Stimulated activated CD4-positive, alpha-beta T cell treated with anti-CD3 and anti-CD28 coated beads, TNF-alpha, amount 100 ng/mL, for 24 hours (primary cell): ENCODE measurements at regions not wholly inside any gene's neighbourhood (a gene's known extent, or its start where the extent isn't known, plus 50 kb on each side); places are given as distances from the start of the nearest gene placed in this dataset.
"Not testable (repeated sequence)": the region's sequence is repeated elsewhere in the genome, so short reads cannot be mapped to it uniquely, and the experiment has no call there.

Experiments used
- DNase-seq, 3 experiments: peaks; one replicate each; pipeline ENCODE4 v3.0.0-alpha.2; 2020; ENCODE audit warnings: low read depth in 3 of 3

- DNase-seq: no peak
Measured at GRCh38 chr4:127261476-127261875, 371.3 kb upstream of the INTU start.

GRCh38 chr4:127268367-127268766, 364.4 kb upstream of the INTU start:
- no peak for DNase-seq

GRCh38 chr4:127277023-127277422, 355.7 kb upstream of the INTU start:
- not testable (repeated sequence) for DNase-seq

- no peak for DNase-seq
Measured at GRCh38 chr4:127284236-127284635, 348.5 kb upstream of the INTU start.

- DNase-seq: no peak
Measured at GRCh38 chr4:127291316-127291715, 341.4 kb upstream of the INTU start.

- no peak for DNase-seq
Measured at GRCh38 chr4:127293496-127293895, 339.3 kb upstream of the INTU start.

GRCh38 chr4:127304356-127304755, 328.4 kb upstream of the INTU start:
- no peak for DNase-seq

GRCh38 chr4:127307996-127308395, 324.8 kb upstream of the INTU start:
- DNase-seq: no peak

GRCh38 chr4:127309369-127310102, 323.2 kb upstream of the INTU start:
- DNase-seq: no peak

- no peak for DNase-seq
Measured at GRCh38 chr4:127311371-127311770, 321.4 kb upstream of the INTU start.

- DNase-seq: no peak
Measured at GRCh38 chr4:127311924-127312323, 320.8 kb upstream of the INTU start.

GRCh38 chr4:127313767-127314166, 319.0 kb upstream of the INTU start:
- DNase-seq: no peak

- no peak for DNase-seq
Measured at GRCh38 chr4:127327491-127327890, 305.3 kb upstream of the INTU start.

- DNase-seq: no peak
Measured at GRCh38 chr4:127335073-127335620, 297.6 kb upstream of the INTU start.

GRCh38 chr4:127335732-127336131, 297.0 kb upstream of the INTU start:
- DNase-seq: no peak

- not testable (repeated sequence) for DNase-seq
Measured at GRCh38 chr4:127343123-127343522, 289.6 kb upstream of the INTU start.

- DNase-seq: no peak
Measured at GRCh38 chr4:127344071-127344470, 288.7 kb upstream of the INTU start.

- DNase-seq: no peak
Measured at GRCh38 chr4:127347936-127348335, 284.8 kb upstream of the INTU start.

- no peak for DNase-seq
Measured at GRCh38 chr4:127352220-127353113, 280.3 kb upstream of the INTU start.

GRCh38 chr4:127355743-127356142, 277.0 kb upstream of the INTU start:
- no peak for DNase-seq

GRCh38 chr4:127357765-127358164, 275.0 kb upstream of the INTU start:
- DNase-seq: no peak

GRCh38 chr4:127362686-127363085, 270.1 kb upstream of the INTU start:
- DNase-seq: no peak

GRCh38 chr4:127364397-127364796, 268.4 kb upstream of the INTU start:
- DNase-seq: no peak
